Gastrocnemius medialis (tissue), 4 donors: ENCODE measurements at regions not wholly inside any gene's neighbourhood (a gene's known extent, or its start where the extent isn't known, plus 50 kb on each side); places are given as distances from the start of the nearest gene placed in this dataset.
"Not testable (repeated sequence)": the region's sequence is repeated elsewhere in the genome, so short reads cannot be mapped to it uniquely, and the experiment has no call there.

Experiments used
- ATAC-seq, 2 donors: fragments of 150-250 bp; one replicate each; pipeline ENCODE4 v1.9.1; 2016
- DNase-seq, 2 donors: peaks; one replicate each; pipeline ENCODE4 v3.0.0-alpha.2; 2019
- H3K27ac ChIP-seq, 4 donors: fragments of 200-600 bp; sonication (generic); 1 replicate in 1 of 4; 2 replicates in 3 of 4; pipeline ENCODE4 v1.5.1; 2016 to 2018; ENCODE audit warnings: mild to moderate bottlenecking in 2 of 4, moderate library complexity in 1 of 4
- H3K27me3 ChIP-seq, 3 donors: fragments of 200-600 bp; sonication (generic) in 2 of 3; 1 replicate in 1 of 3; 2 replicates in 2 of 3; pipeline versions ENCODE4 v1.5.1 to v1.6.0; 2016 to 2019; ENCODE audit warnings: mild to moderate bottlenecking in 1 of 3, moderate library complexity in 1 of 3
- H3K36me3 ChIP-seq, 2 donors: fragments of 200-600 bp; sonication (generic) in 1 of 2; one replicate each; pipeline ENCODE4 v1.5.1; 2017 to 2018
- H3K4me1 ChIP-seq, 2 donors: fragments of 200-600 bp; sonication (generic) in 1 of 2; one replicate each; pipeline ENCODE4 v1.5.1; 2016 to 2017; ENCODE audit warnings: mild to moderate bottlenecking in 2 of 2
- H3K4me3 ChIP-seq, 4 donors: fragments of 200-600 bp; sonication (generic) in 3 of 4; 1 replicate in 1 of 4; 2 replicates in 3 of 4; pipeline ENCODE4 v1.5.1; 2016 to 2019; ENCODE audit warnings: mild to moderate bottlenecking in 2 of 4
- H3K9me3 ChIP-seq, 3 donors: fragments of 200-600 bp; sonication (generic) in 2 of 3; 1 replicate in 1 of 3; 2 replicates in 2 of 3; pipeline ENCODE4 v1.5.1; 2016 to 2019
- CTCF ChIP-seq, 5 experiments: fragments of 450-650 bp in 3 of 5; fragments of 200-600 bp in 2 of 5; sonication (generic) in 2 of 5; IDR thresholded peaks in 4 of 5; conservative IDR thresholded peaks in 1 of 5; 1 replicate in 4 of 5; 2 replicates in 1 of 5; pipeline ENCODE4 v1.5.1; 2016 to 2019; ENCODE audit warnings: antibody characterized with exemption in 5 of 5, mild to moderate bottlenecking in 3 of 5, moderate library complexity in 3 of 5
- POLR2A ChIP-seq, 2 donors: fragments of 450-650 bp; IDR thresholded peaks; one replicate each; pipeline ENCODE4 v1.6.1; 2017; ENCODE audit warnings: antibody characterized with exemption in 2 of 2, mild to moderate bottlenecking in 2 of 2, moderate library complexity in 2 of 2
- in situ Hi-C, 4 donors: fragments of 200-750 bp; cut with MboI; loops; one replicate each; pipeline versions ENCODE4 v1.15.0 to v1.8.0; 2017; ENCODE audit warnings: low sequenced_read_pairs in 4 of 4
- intact Hi-C: fragments of 100-400 bp; cut with DNase I; formaldehyde crosslinking; loops from one replicate; pipeline ENCODE4 v1.15.1; 2023; ENCODE audit warnings: low total_unique reads

GRCh38 chr4:186798951-186799659, 75.4 kb upstream of the FAT1 start:
- no peak for DNase-seq
- intact Hi-C loops, result no loop called here

GRCh38 chr4:186805020-186805820, 81.6 kb upstream of the FAT1 start:
- H3K36me3 ChIP-seq, result no peaks in the 10 kb centered on the region
- intact Hi-C loops (no loop called here), in situ Hi-C loops (no loop called here)
- H3K27me3 ChIP-seq, result no peaks in the 10 kb centered on the region
- no peaks in the 10 kb centered on the region for H3K9me3 ChIP-seq
- ATAC-seq (no peak), DNase-seq (no peak)
- no peak overlapping the region for H3K4me3 ChIP-seq
- no peaks in the 10 kb centered on the region for H3K4me1 ChIP-seq
- no peak for TF ChIP-seq POLR2A (IDR thresholded peaks at IDR 0.05)
- no peak for TF ChIP-seq CTCF (IDR thresholded peaks at IDR 0.05 in 4 of 5, conservative IDR thresholded peaks at IDR 0.05 in 1 of 5)
- no peak overlapping the region for H3K27ac ChIP-seq

More at GRCh38 chr4:186798951-186799659, 75.4 kb upstream of the FAT1 start:
- Histone ChIP-seq H3K27me3 (no peaks in the 10 kb centered on the region), H3K9me3 (no peaks in the 10 kb centered on the region), H3K27ac (no peak overlapping the region), H3K36me3 (no peaks in the 10 kb centered on the region), H3K4me3 (no peak overlapping the region), H3K4me1 (no peaks in the 10 kb centered on the region)
- ATAC-seq, result no peak
- in situ Hi-C loops, result no loop called here
- TF ChIP-seq CTCF (IDR thresholded peaks at IDR 0.05 in 4 of 5, conservative IDR thresholded peaks at IDR 0.05 in 1 of 5) (no peak), POLR2A (IDR thresholded peaks at IDR 0.05) (no peak)

- DNase-seq, H3K27ac ChIP-seq, H3K9me3 ChIP-seq, H3K36me3 ChIP-seq, ATAC-seq, H3K27me3 ChIP-seq, in situ Hi-C loops, H3K4me1 ChIP-seq, intact Hi-C loops, H3K4me3 ChIP-seq: not testable (repeated sequence)
Measured at GRCh38 chr4:186805917-186806316, 82.3 kb upstream of the FAT1 start.

GRCh38 chr4:186806679-186807421, 83.2 kb upstream of the FAT1 start:
- no peak overlapping the region for H3K27ac ChIP-seq
- in situ Hi-C loops (no loop called here), intact Hi-C loops (no loop called here)
- H3K36me3 ChIP-seq, result no peaks in the 10 kb centered on the region
- no peaks in the 10 kb centered on the region for H3K4me1 ChIP-seq
- DNase-seq (no peak), ATAC-seq (no peak)
- TF ChIP-seq POLR2A (IDR thresholded peaks at IDR 0.05) (no peak), CTCF (IDR thresholded peaks at IDR 0.05 in 4 of 5, conservative IDR thresholded peaks at IDR 0.05 in 1 of 5) (no peak)
- H3K9me3 ChIP-seq, result no peaks in the 10 kb centered on the region
- H3K27me3 ChIP-seq, result no peaks in the 10 kb centered on the region
- no peak overlapping the region for H3K4me3 ChIP-seq
